Activated CD4-positive, alpha-beta T cell treated with anti-CD3 and anti-CD28 coated beads for 36 hours (primary cell): ENCODE measurements at regions not wholly inside any gene's neighbourhood (a gene's known extent, or its start where the extent isn't known, plus 50 kb on each side); places are given as distances from the start of the nearest gene placed in this dataset.
"Not testable (repeated sequence)": the region's sequence is repeated elsewhere in the genome, so short reads cannot be mapped to it uniquely, and the experiment has no call there.

Experiments
- ATAC-seq: fragments of 200-7000 bp; cut with Tn5 transposase; one replicate; pipeline ENCODE4 v1.10.0; 2021; ENCODE audit warnings: mild to moderate bottlenecking, moderate library complexity
- CTCF ChIA-PET: fragments of 350-600 bp; sonication (Branson Sonifier 250); formaldehyde crosslinking; loops from one replicate; lab custom pipeline; 2021; ENCODE audit warnings: antibody characterized with exemption; lab: Charles Lee
- POLR2A ChIA-PET: fragments of 350-600 bp; sonication (Branson Sonifier 250); formaldehyde crosslinking; loops from one replicate; lab custom pipeline; 2021; ENCODE audit warnings: antibody characterized with exemption, inconsistent platforms; lab: Charles Lee
- DNase-seq: peaks from one replicate; pipeline ENCODE4 v3.0.0-alpha.2; 2020
- H3K27ac Mint-ChIP-seq: one replicate; pipeline ENCODE4 v1.8.0; 2021; ENCODE audit warnings: mixed read lengths
- H3K27me3 Mint-ChIP-seq: one replicate; pipeline ENCODE4 v1.8.0; 2021; ENCODE audit warnings: mixed read lengths
- H3K36me3 Mint-ChIP-seq: one replicate; pipeline ENCODE4 v1.8.0; 2021; ENCODE audit warnings: low read depth, mixed read lengths
- H3K4me1 Mint-ChIP-seq: one replicate; pipeline ENCODE4 v1.8.0; 2021; ENCODE audit warnings: mixed read lengths
- H3K4me3 Mint-ChIP-seq: one replicate; pipeline ENCODE4 v1.8.0; 2021; ENCODE audit warnings: mild to moderate bottlenecking, moderate library complexity, mixed read lengths
- H3K9me3 Mint-ChIP-seq: one replicate; pipeline ENCODE4 v1.8.0; 2021; ENCODE audit warnings: low read depth, mixed read lengths
- intact Hi-C, 2 experiments: fragments of 100-400 bp; cut with DNase I in 1 of 2; cut with micrococcal nuclease in 1 of 2; formaldehyde crosslinking; loops; one replicate each; pipeline versions ENCODE4 v1.14.2 to v1.15.1; 2022 to 2024; cut with DNase I, micrococcal nuclease

DNA sequence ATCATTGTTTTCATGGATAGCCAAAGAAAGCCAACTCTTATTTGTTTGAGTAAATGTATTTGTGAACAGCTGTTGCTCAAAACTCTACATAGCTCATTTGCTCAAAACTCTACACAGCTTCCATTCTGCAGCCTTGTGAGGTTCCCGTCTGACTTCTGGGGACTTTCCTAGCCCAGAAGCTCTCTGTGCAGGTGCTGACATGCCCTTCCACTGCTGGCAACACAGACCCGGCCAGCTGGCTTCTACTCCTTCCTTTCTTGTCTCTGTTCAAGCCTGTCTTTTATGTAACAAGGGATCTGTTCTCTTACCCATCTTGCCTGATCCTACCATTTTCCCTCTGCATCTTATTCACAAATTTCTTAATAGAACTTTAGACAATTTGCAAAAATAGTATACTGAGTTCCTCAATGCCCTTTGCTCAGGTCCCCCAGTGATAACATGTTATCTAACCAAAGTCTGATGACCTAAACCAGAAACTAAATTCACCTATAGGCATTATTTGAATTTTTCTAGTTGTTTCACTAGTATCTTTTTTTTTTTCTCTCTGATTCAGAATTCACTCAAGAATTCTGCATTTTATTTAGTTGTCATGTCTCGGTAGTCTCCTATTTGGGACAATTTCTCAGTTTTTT lies 556.5 kb upstream of the SEMA6A start:
- intact Hi-C loops, result no loop called here
- CTCF ChIA-PET, result no interaction called here

DNA sequence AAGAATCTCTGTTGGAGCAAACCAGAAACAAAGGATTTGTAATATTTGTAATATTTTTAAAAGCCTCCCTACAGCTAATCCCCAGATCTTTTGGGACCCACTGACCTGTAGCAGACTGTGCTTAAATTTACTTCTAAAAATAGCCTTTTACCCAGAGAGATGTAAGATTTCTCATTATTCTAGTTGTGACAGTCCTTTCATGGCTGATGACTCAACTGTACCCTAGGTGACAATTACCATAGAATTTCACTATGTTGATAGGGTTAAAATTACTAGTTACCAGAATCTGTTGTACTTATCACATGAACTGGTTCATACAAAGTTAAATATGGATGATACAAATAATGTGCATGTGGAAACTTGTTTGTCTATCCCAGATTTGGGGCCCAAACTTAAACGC lies 543.9 kb upstream of the SEMA6A start:
- ChIA-PET CTCF (no interaction called here), POLR2A (no interaction called here)
- H3K9me3 Mint-ChIP-seq, result peaks cover 8% of the 10 kb centered on the region
- no peak for ATAC-seq
- H3K27me3 Mint-ChIP-seq, result no peaks in the 10 kb centered on the region
- no peak overlapping the region for H3K27ac Mint-ChIP-seq
- no peaks in the 10 kb centered on the region for H3K36me3 Mint-ChIP-seq
- no peak for DNase-seq
- H3K4me3 Mint-ChIP-seq, result no peak overlapping the region
- no peaks in the 10 kb centered on the region for H3K4me1 Mint-ChIP-seq
- intact Hi-C loops, result no loop called here

More for the DNA sequence above, 556.5 kb upstream of the SEMA6A start:
- Mint-ChIP-seq H3K9me3 (peaks cover 8% of the 10 kb centered on the region), H3K27me3 (no peaks in the 10 kb centered on the region), H3K36me3 (no peaks in the 10 kb centered on the region), H3K27ac (no peak overlapping the region), H3K4me3 (no peak overlapping the region), H3K4me1 (no peaks in the 10 kb centered on the region)
- DNase-seq, result no peak
- POLR2A ChIA-PET, result no interaction called here
- ATAC-seq, result no peak

DNA sequence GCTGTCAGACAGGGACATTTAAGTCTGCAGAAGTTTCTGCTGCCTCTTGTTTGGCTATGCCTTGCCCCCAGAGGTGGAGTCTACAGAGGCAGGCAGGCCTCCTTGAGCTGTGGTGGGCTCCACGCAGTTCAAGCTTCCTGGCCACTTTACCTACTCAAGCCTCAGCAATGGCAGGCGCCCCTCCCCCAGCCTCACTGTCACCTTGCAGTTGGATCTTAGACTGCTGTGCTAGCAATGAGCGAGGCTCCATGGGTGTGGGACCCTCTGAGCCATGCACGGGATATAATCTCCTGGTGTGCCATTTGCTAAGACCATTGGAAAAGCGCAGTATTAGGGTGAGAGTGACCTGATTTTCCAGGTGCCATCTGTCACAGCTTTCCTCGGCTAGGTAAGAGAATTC lies 542.7 kb upstream of the SEMA6A start:
- H3K9me3 Mint-ChIP-seq, CTCF ChIA-PET, ATAC-seq, POLR2A ChIA-PET, H3K4me3 Mint-ChIP-seq, H3K36me3 Mint-ChIP-seq, H3K4me1 Mint-ChIP-seq, intact Hi-C loops, H3K27ac Mint-ChIP-seq, H3K27me3 Mint-ChIP-seq, DNase-seq: not testable (repeated sequence)

DNA sequence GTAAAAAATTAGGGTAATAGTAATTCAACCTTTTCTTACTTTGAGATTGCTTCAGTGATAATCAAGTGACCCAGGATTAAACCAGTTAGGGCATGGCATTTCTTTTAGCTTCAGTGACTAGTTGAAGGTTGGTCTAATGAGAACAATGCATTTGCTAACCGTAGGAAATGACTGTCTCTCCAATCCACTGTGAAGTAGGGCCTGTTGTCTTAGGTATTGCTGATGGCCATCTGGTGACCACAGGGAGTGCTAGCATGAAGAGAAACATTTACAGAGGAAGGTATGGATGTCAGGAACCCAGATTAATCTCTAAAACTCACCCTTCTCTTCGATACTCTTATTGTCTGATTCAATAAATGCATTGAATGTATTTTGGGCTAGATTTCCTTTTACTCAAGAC lies 535.9 kb upstream of the SEMA6A start:
- ChIA-PET CTCF (no interaction called here), POLR2A (no interaction called here)
- intact Hi-C loops, result no loop called here
- no peak for DNase-seq
- Mint-ChIP-seq H3K4me1 (no peaks in the 10 kb centered on the region), H3K27ac (no peak overlapping the region), H3K36me3 (no peaks in the 10 kb centered on the region), H3K4me3 (no peak overlapping the region), H3K27me3 (no peaks in the 10 kb centered on the region), H3K9me3 (peaks cover 4% of the 10 kb centered on the region)
- ATAC-seq, result no peak

GRCh38 chr5:117107859-117108258 lies 533.2 kb upstream of the SEMA6A start:
- no peak overlapping the region for H3K4me3 Mint-ChIP-seq
- POLR2A ChIA-PET, result no interaction called here
- peaks cover 2% of the 10 kb centered on the region for H3K9me3 Mint-ChIP-seq
- ATAC-seq (no peak), DNase-seq (no peak)
- no peaks in the 10 kb centered on the region for H3K4me1 Mint-ChIP-seq
- H3K36me3 Mint-ChIP-seq, result no peaks in the 10 kb centered on the region
- no peaks in the 10 kb centered on the region for H3K27me3 Mint-ChIP-seq
- intact Hi-C loops, result no loop called here
- no peak overlapping the region for H3K27ac Mint-ChIP-seq
- CTCF ChIA-PET, result no interaction called here

GRCh38 chr5:117103703-117104102 lies 529.1 kb upstream of the SEMA6A start:
- H3K27me3 Mint-ChIP-seq, result no peaks in the 10 kb centered on the region
- POLR2A ChIA-PET, result no interaction called here
- no peak overlapping the region for H3K4me3 Mint-ChIP-seq
- intact Hi-C loops, result no loop called here
- H3K27ac Mint-ChIP-seq, result no peak overlapping the region
- DNase-seq (no peak), ATAC-seq (no peak)
- CTCF ChIA-PET, result no interaction called here
- no peaks in the 10 kb centered on the region for H3K9me3 Mint-ChIP-seq
- H3K36me3 Mint-ChIP-seq, result no peaks in the 10 kb centered on the region
- H3K4me1 Mint-ChIP-seq, result no peaks in the 10 kb centered on the region

DNA sequence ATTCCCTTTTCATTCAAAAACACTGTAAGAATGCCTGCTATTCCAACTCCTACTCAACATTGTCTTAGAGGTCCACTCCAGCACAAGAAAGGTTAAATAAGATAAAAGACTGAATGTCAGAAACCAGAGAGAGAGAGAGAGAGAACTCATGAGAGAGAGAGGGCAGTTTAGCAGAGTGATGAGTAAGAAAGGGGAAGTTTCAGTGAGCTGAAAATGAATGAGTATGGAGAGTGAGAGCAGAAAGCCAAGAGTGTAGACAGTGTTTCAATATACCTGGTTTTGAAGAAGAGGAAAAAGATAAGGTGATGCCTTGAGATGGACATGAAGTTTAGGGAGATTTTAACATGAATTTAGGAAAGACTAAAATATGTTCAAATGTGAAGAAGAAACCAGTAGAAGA lies 528.0 kb upstream of the SEMA6A start:
- no peaks in the 10 kb centered on the region for H3K27me3 Mint-ChIP-seq
- intact Hi-C loops, result no loop called here
- no peaks in the 10 kb centered on the region for H3K9me3 Mint-ChIP-seq
- ChIA-PET POLR2A (no interaction called here), CTCF (no interaction called here)
- H3K4me1 Mint-ChIP-seq, result no peaks in the 10 kb centered on the region
- no peak overlapping the region for H3K27ac Mint-ChIP-seq
- H3K36me3 Mint-ChIP-seq, result no peaks in the 10 kb centered on the region
- no peak overlapping the region for H3K4me3 Mint-ChIP-seq
- DNase-seq (no peak), ATAC-seq (no peak)

DNA sequence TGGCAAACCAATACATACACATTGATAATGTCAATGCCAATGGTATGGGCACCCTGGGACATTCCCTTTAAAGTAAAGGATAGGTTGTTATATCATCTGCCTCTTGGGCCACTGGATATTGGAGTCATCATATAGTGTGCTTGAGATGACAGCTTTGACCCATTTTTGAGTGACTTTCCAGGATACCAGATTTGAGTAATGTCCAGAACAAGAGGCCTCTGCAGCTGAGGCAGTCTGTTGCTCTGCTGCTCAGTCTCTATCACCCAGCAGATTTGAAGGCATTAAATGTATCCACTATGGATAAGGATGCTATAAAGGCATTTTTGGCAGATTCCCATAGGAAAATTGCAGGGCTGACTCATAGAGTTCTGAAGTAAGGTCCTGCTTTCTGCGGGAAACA lies 525.6 kb upstream of the SEMA6A start:
- no peaks in the 10 kb centered on the region for H3K9me3 Mint-ChIP-seq
- ATAC-seq (no peak), DNase-seq (no peak)
- H3K4me3 Mint-ChIP-seq, result no peak overlapping the region
- no peaks in the 10 kb centered on the region for H3K4me1 Mint-ChIP-seq
- POLR2A ChIA-PET, result no interaction called here
- H3K27me3 Mint-ChIP-seq, result no peaks in the 10 kb centered on the region
- H3K27ac Mint-ChIP-seq, result no peak overlapping the region
- intact Hi-C loops, result no loop called here
- H3K36me3 Mint-ChIP-seq, result no peaks in the 10 kb centered on the region
- CTCF ChIA-PET, result interaction anchor here (0.6 kb wide), 1 partner anchor 373 kb away, joined by 3 read pairs; no protein-coding TSS in a partner anchor

- H3K27me3 Mint-ChIP-seq, result no peaks in the 10 kb centered on the region
- no peaks in the 10 kb centered on the region for H3K36me3 Mint-ChIP-seq
- ATAC-seq (no peak), DNase-seq (no peak)
- ChIA-PET CTCF (no interaction called here), POLR2A (no interaction called here)
- no peak overlapping the region for H3K4me3 Mint-ChIP-seq
- H3K4me1 Mint-ChIP-seq, result no peaks in the 10 kb centered on the region
- H3K27ac Mint-ChIP-seq, result no peak overlapping the region
- intact Hi-C loops, result no loop called here
- peaks cover 2% of the 10 kb centered on the region for H3K9me3 Mint-ChIP-seq
These were observed 523.5 kb upstream of the SEMA6A start for GRCh38 chr5:117098094-117098493.

GRCh38 chr5:117095346-117096332 lies 521.0 kb upstream of the SEMA6A start:
- Mint-ChIP-seq H3K27ac (no peak overlapping the region), H3K27me3 (no peaks in the 10 kb centered on the region), H3K4me1 (no peaks in the 10 kb centered on the region), H3K9me3 (peaks cover 2% of the 10 kb centered on the region), H3K4me3 (no peak overlapping the region), H3K36me3 (no peaks in the 10 kb centered on the region)
- DNase-seq (no peak), ATAC-seq (no peak)
- ChIA-PET POLR2A (no interaction called here), CTCF (no interaction called here)
- intact Hi-C loops, result no loop called here

GRCh38 chr5:117094114-117094815 lies 519.6 kb upstream of the SEMA6A start:
- H3K27me3 Mint-ChIP-seq, result no peaks in the 10 kb centered on the region
- no peaks in the 10 kb centered on the region for H3K4me1 Mint-ChIP-seq
- CTCF ChIA-PET, result no interaction called here
- H3K36me3 Mint-ChIP-seq, result no peaks in the 10 kb centered on the region
- ATAC-seq (no peak), DNase-seq (no peak)
- intact Hi-C loops, result no loop called here
- H3K9me3 Mint-ChIP-seq, result peaks cover 2% of the 10 kb centered on the region
- no peak overlapping the region for H3K27ac Mint-ChIP-seq
- POLR2A ChIA-PET, result no interaction called here
- no peak overlapping the region for H3K4me3 Mint-ChIP-seq
